ENCODE measurements at regions not wholly inside any gene's neighbourhood (a gene's known extent, or its start where the extent isn't known, plus 50 kb on each side); places are given as distances from the start of the nearest gene placed in this dataset.
"Not testable (repeated sequence)": the region's sequence is repeated elsewhere in the genome, so short reads cannot be mapped to it uniquely, and the experiment has no call there.

- not testable (repeated sequence) for TF ChIP-seq CTCF, POLR2AphosphoS5, POLR2A (IDR thresholded peaks at IDR 0.05)
These were observed 430.5 kb upstream of the DDX18 start for GRCh38 chr2:117383997-117384396.

All from suprapubic skin (tissue), 4 donors.